Omental fat pad (tissue), 3 donors: ENCODE measurements at regions not wholly inside any gene's neighbourhood (a gene's known extent, or its start where the extent isn't known, plus 50 kb on each side); places are given as distances from the start of the nearest gene placed in this dataset.

ENCODE experiments used
- ATAC-seq: fragments of 150-250 bp; one replicate; pipeline ENCODE4 v1.9.1; 2016; ENCODE audit warnings: mild to moderate bottlenecking, moderate library complexity; ENCODE audit not compliant: low FRiP score
- DNase-seq: peaks from one replicate; pipeline ENCODE4 v3.0.0-alpha.2; 2019; ENCODE audit warnings: low spot score
- TF ChIP-seq, protein P1 (sequence below), 3 donors: fragments of 450-650 bp; IDR thresholded peaks; one replicate each; pipeline ENCODE4 v1.5.1; 2016 to 2017; ENCODE audit warnings: antibody characterized with exemption in 3 of 3, mild to moderate bottlenecking in 3 of 3, moderate library complexity in 2 of 3

DNA sequence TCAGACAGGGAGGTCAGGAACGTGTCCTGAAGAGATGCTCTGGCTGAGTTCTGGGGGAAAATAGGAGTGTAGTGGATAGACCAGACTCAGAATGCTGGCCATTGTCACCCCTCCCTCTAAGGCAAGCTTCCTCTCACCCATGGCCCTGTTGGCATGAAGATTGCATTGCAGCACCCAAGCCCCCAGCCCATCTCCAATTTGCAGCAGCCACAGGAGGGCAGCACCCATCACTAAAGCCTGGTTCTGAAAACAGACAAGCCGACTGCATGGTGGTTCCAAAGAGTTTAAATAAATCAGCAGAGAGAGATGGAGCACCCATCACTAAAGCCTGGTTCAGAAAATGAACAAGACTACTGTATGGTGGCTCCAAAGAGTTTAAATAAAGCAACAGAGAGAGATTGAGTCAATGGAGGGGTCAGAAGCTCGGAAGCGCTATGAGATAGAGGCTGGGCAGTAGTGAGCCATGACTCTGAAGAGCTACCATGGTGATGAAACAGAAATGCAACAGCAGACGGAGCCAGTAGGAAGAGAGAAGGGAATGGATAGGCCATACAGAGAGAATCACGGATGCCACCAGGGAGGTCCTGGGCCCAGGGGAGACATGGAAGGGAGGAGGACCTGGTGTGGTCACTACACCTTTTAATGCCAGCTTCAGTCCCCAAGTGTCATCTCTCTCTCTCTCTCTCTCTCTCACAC is 237.9 kb upstream of the MYO3A start:
- TF ChIP-seq, protein P1, sequence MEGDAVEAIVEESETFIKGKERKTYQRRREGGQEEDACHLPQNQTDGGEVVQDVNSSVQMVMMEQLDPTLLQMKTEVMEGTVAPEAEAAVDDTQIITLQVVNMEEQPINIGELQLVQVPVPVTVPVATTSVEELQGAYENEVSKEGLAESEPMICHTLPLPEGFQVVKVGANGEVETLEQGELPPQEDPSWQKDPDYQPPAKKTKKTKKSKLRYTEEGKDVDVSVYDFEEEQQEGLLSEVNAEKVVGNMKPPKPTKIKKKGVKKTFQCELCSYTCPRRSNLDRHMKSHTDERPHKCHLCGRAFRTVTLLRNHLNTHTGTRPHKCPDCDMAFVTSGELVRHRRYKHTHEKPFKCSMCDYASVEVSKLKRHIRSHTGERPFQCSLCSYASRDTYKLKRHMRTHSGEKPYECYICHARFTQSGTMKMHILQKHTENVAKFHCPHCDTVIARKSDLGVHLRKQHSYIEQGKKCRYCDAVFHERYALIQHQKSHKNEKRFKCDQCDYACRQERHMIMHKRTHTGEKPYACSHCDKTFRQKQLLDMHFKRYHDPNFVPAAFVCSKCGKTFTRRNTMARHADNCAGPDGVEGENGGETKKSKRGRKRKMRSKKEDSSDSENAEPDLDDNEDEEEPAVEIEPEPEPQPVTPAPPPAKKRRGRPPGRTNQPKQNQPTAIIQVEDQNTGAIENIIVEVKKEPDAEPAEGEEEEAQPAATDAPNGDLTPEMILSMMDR (IDR thresholded peaks at IDR 0.05) = no peak
- ATAC-seq = no peak
- no peak for DNase-seq

DNA sequence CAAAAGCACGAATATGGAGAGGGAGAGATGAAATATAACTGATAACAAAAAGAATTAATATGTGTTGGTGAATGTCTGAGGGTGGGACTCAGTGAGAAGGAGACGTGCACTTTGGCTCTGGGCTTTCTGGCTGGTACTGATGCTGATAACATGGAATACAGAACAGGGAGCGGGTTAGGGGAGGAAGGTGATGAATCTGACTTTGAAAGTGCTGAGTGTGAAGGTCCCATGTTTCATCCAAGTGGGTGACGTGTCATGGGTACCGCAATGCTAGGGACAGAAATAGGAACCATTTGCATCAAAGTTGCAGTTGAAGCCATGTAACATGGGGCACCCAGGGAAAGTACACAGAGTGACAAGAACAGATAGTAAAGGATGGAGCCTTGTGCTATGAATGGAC is 236.6 kb upstream of the MYO3A start:
- ATAC-seq (no peak), DNase-seq (no peak)
- TF ChIP-seq, protein P1 (IDR thresholded peaks at IDR 0.05) = no peak

DNA sequence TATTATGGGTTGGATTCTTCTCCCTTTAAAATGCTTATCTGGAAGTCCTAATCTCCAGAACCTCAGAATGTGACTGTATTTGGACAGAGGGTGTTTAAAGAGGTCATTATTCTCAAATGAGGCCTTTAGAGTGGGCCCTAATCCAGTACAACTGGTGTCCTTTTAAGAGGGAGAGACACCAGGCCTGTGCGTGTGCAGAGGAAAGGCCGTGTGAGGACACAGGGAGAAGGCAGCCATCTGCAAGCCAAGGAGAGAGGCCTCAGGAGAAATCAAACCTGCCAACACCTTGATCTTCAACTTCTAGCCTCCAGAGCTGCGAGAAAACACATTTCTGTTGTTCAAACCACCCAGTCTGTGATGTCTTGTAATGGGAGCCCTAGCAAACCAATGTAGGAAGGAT is 235.4 kb upstream of the MYO3A start:
- ATAC-seq (no peak), DNase-seq (no peak)
- TF ChIP-seq, protein P1 (IDR thresholded peaks at IDR 0.05) = no peak

DNA sequence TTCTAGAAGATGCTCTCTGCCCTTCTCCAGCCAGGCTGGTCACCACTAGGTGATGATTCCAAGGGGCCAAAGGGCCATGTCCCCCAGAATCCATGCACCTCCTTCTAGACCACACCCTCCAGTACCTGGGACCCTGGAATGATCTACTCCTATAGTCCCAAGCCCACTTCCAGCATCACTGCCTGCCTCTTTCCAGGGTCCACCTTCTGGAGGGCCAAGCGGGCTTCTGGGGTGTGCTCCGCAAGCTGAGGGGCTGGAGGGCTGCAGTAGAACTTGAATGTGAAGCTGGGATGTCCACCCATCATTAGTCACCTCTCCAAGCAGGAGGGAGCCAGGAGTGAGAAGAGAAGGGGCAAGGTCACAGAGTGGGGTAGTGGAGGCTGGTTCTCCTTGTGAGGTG is 234.4 kb upstream of the MYO3A start:
- TF ChIP-seq, protein P1 (IDR thresholded peaks at IDR 0.05) = no peak
- DNase-seq (no peak), ATAC-seq (no peak)

DNA sequence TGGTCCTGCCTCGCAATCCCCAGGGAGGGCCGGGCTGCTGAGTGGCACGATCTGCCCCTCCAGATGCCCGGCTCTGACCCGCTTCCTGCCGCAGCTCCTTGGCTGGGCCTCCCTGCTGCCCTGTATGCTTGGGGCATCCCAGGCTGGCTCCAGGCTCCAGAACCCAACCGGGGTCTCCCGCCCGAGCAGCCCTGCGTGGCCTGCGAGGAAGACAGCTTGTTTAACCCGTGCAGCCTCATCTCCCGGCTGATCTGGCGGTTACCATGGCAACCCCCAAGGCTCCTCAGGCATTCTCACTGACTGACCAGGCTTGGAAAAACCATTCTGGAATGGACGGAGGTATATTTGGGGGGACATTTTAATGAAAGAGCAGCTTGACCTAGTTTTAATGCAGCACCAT is 232.4 kb upstream of the MYO3A start:
- ATAC-seq (no peak), DNase-seq (no peak)
- TF ChIP-seq, protein P1 (IDR thresholded peaks at IDR 0.05) = no peak

DNA sequence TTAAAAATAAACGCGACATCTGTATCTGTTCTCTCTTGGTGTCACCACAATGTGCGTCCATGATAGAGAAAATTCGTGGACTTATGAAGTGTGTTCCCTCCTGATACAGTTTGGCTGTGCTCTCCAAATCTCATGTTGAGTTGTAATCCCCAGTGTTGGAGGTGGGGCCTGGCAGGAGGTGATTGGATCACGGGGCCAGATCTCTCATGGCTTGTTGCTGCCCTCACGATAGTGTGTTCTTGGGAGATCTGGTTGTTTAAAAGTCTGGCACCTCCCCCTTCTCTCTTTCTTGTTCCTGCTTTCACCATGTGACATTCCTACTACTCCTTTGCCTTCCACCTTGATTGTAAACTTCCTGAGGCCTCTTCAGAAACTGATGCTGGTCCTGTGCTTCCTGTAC is 229.4 kb upstream of the MYO3A start:
- ATAC-seq (no peak), DNase-seq (no peak)
- TF ChIP-seq, protein P1 (IDR thresholded peaks at IDR 0.05) = no peak

DNA sequence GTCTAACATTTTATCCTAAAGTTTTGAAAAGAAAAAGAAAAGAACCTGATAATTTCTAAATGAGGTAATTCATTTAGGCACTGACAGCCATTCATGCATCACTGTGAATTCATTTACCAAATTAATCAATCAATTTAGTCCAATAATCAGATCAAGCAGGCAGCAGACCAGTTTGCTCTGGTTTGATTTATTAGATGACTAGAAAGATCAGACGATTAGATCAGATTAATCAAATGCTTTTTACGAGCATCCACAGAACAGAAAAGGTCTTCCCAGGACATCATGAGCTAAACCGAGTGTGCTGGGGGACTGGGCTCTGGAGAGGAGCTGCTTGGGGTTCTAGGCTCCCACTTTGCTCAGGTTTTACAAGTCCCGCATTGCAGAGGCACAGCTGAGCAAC is 226.5 kb upstream of the MYO3A start:
- no peak for DNase-seq
- TF ChIP-seq, protein P1 (IDR thresholded peaks at IDR 0.05) = no peak
- no peak for ATAC-seq
